T-cell (primary cell): ENCODE measurements at regions not wholly inside any gene's neighbourhood (a gene's known extent, or its start where the extent isn't known, plus 50 kb on each side); places are given as distances from the start of the nearest gene placed in this dataset.

Experiments used
- ATAC-seq, 4 experiments: fragments of 200-7000 bp in 3 of 4; fragments of 150-1000 bp in 1 of 4; cut with Tn5 transposase; replicated peaks in 1 of 4; 1 replicate in 3 of 4; 2 replicates in 1 of 4; pipeline ENCODE4 v1.10.0; 2021; ENCODE audit warnings: moderate library complexity in 3 of 4, mild to moderate bottlenecking in 2 of 4, moderate number of reproducible peaks in 1 of 4
- CTCF ChIA-PET, 2 donors: fragments of 300-600 bp; sonication (Branson Sonifier 250); formaldehyde crosslinking; loops; one replicate each; lab custom pipeline; 2022; ENCODE audit warnings: antibody characterized with exemption in 2 of 2; lab: Charles Lee
- POLR2A ChIA-PET, 2 donors: fragments of 300-600 bp; sonication (Branson Sonifier 250); formaldehyde crosslinking; loops; one replicate each; lab custom pipeline; 2022; ENCODE audit warnings: antibody characterized with exemption in 2 of 2; lab: Charles Lee
- DNase-seq, 35 experiments: peaks; one replicate each; pipeline versions ENCODE4 v3.0.0 to v3.0.0-alpha.2; 2013 to 2023
- H3K27ac ChIP-seq: one replicate; pipeline ENCODE4 v1.5.1; 2013; ENCODE audit warnings: low read length
- H3K27me3 ChIP-seq, 2 experiments: replicated peaks in 1 of 2; 1 replicate in 1 of 2; 2 replicates in 1 of 2; pipeline versions ENCODE4 v1.6.1 to v1.7.0; 2013; ENCODE audit warnings: low read length in 1 of 2, mixed read lengths in 1 of 2; ENCODE audit not compliant: control insufficient read depth in 2 of 2, insufficient read depth in 2 of 2; ENCODE audit errors: extremely low read depth in 1 of 2
- H3K36me3 ChIP-seq, 2 donors: 1 replicate in 1 of 2; 2 replicates in 1 of 2; pipeline versions ENCODE4 v1.6.1 to v1.7.0; 2013; ENCODE audit warnings: low read length in 1 of 2; ENCODE audit not compliant: control insufficient read depth in 2 of 2, insufficient read depth in 1 of 2; ENCODE audit errors: extremely low read depth in 1 of 2
- H3K4me1 ChIP-seq, 2 experiments: 1 replicate in 1 of 2; 2 replicates in 1 of 2; pipeline versions ENCODE4 v1.6.1 to v1.7.0; 2013; ENCODE audit warnings: low read length in 2 of 2, mixed read lengths in 1 of 2; ENCODE audit not compliant: insufficient read depth in 2 of 2, control insufficient read depth in 1 of 2; ENCODE audit errors: extremely low read depth in 1 of 2
- H3K4me3 ChIP-seq, 2 donors: 1 replicate in 1 of 2; 2 replicates in 1 of 2; pipeline versions ENCODE4 v1.5.1 to v1.7.0; 2013; ENCODE audit warnings: mild to moderate bottlenecking in 2 of 2, low read length in 1 of 2, moderate library complexity in 1 of 2; ENCODE audit not compliant: control insufficient read depth in 1 of 2; ENCODE audit errors: extremely low read depth in 1 of 2
- H3K9me3 ChIP-seq: 2 replicates; pipeline ENCODE4 v1.7.0; 2013
- H3K27ac Mint-ChIP-seq, 2 donors: one replicate each; pipeline ENCODE4 v1.8.0; 2020 to 2021; ENCODE audit warnings: mild to moderate bottlenecking in 2 of 2, mixed read lengths in 2 of 2
- H3K27me3 Mint-ChIP-seq, 2 donors: one replicate each; pipeline ENCODE4 v1.8.0; 2021 to 2022; ENCODE audit warnings: mixed read lengths in 2 of 2
- H3K36me3 Mint-ChIP-seq: one replicate; pipeline ENCODE4 v1.8.0; 2021; ENCODE audit warnings: mixed read lengths
- H3K4me1 Mint-ChIP-seq, 3 donors: one replicate each; pipeline ENCODE4 v1.8.0; 2020 to 2022; ENCODE audit warnings: mixed read lengths in 3 of 3, mild to moderate bottlenecking in 1 of 3
- H3K4me3 Mint-ChIP-seq, 3 donors: one replicate each; pipeline ENCODE4 v1.8.0; 2020 to 2022; ENCODE audit warnings: mild to moderate bottlenecking in 3 of 3, mixed read lengths in 3 of 3, moderate library complexity in 3 of 3
- H3K9me3 Mint-ChIP-seq, 3 donors: one replicate each; pipeline ENCODE4 v1.8.0; 2020 to 2022; ENCODE audit warnings: mixed read lengths in 3 of 3
- WGBS: methylation state at CpG from one replicate; pipeline ENCODE4 v1.1.5; 2013; ENCODE audit warnings: missing lambda C conversion rate; ENCODE audit not compliant: insufficient coverage; 5-methylcytosine and 5-hydroxymethylcytosine counted together

DNA sequence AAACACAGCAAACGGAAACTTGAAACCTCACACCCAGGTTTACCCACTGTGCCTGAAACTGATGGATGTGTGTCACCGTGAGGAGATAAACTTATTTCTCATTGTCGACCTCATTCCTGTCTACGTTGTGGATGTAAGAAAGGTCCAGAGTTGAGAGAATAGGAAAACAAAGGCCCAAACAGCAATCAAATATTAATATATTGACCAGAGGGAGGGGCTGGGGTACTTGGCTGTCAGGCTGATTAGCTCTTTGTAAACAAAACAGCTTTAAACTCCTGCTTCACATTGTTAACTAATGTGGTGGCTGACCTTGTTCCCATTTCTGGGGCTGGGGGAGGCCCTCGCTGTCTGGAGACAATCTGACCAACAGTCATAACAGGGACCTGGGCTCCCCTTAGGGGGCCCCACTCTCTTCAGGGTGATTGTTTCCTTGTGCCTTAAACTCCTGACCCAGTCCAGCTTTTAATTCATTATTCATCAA is 937.6 kb downstream of the MCTP2 start:
- no peaks in the 10 kb centered on the region for H3K36me3 Mint-ChIP-seq
- no peak overlapping the region for H3K27ac ChIP-seq
- peaks cover 0 to 2% of the 10 kb centered on the region in 2 experiments for H3K27me3 ChIP-seq
- no peaks in the 10 kb centered on the region for H3K9me3 ChIP-seq
- no CpG with 5 or more reads among the region's 5 CpGs for WGBS
- ChIA-PET CTCF (no interaction called here), POLR2A (no interaction called here)
- no peak overlapping the region for H3K27ac Mint-ChIP-seq
- H3K4me3 Mint-ChIP-seq: no peak overlapping the region
- ATAC-seq (no peak), DNase-seq (no peak)
- peaks cover 4 to 14% of the 10 kb centered on the region in 2 donors for H3K27me3 Mint-ChIP-seq
- peaks cover 4 to 15% (median 8%) of the 10 kb centered on the region in 3 donors for H3K9me3 Mint-ChIP-seq
- H3K4me3 ChIP-seq: no peak overlapping the region
- no peaks in the 10 kb centered on the region for H3K36me3 ChIP-seq
- no peaks in the 10 kb centered on the region for H3K4me1 Mint-ChIP-seq
- no peaks in the 10 kb centered on the region for H3K4me1 ChIP-seq

GRCh38 chr15:95169541-95170459 is 938.4 kb downstream of the MCTP2 start:
- no peak overlapping the region for H3K4me3 Mint-ChIP-seq
- peaks cover 4 to 14% of the 10 kb centered on the region in 2 donors for H3K27me3 Mint-ChIP-seq
- ChIA-PET CTCF (no interaction called here), POLR2A (no interaction called here)
- Histone ChIP-seq H3K36me3 (no peaks in the 10 kb centered on the region), H3K27ac (no peak overlapping the region), H3K4me3 (no peak overlapping the region), H3K9me3 (no peaks in the 10 kb centered on the region), H3K4me1 (no peaks in the 10 kb centered on the region), H3K27me3 (peaks cover 0 to 2% of the 10 kb centered on the region in 2 experiments)
- 75% methylated on average over 29 of the region's 31 CpGs for WGBS
- DNase-seq (no peak), ATAC-seq (no peak)
- H3K27ac Mint-ChIP-seq: no peak overlapping the region
- no peaks in the 10 kb centered on the region for H3K4me1 Mint-ChIP-seq
- H3K9me3 Mint-ChIP-seq: peaks cover 4 to 15% (median 8%) of the 10 kb centered on the region in 3 donors
- H3K36me3 Mint-ChIP-seq: no peaks in the 10 kb centered on the region

GRCh38 chr15:95170561-95171380 is 939.4 kb downstream of the MCTP2 start:
- H3K27me3 Mint-ChIP-seq: peaks cover 4 to 14% of the 10 kb centered on the region in 2 donors
- H3K36me3 Mint-ChIP-seq: no peaks in the 10 kb centered on the region
- Histone ChIP-seq H3K27ac (no peak overlapping the region), H3K9me3 (no peaks in the 10 kb centered on the region), H3K27me3 (peaks cover 0 to 2% of the 10 kb centered on the region in 2 experiments), H3K36me3 (no peaks in the 10 kb centered on the region), H3K4me3 (no peak overlapping the region), H3K4me1 (no peaks in the 10 kb centered on the region)
- H3K9me3 Mint-ChIP-seq: peaks cover 4 to 15% (median 8%) of the 10 kb centered on the region in 3 donors
- ChIA-PET POLR2A (no interaction called here), CTCF (no interaction called here)
- WGBS: 50% methylated on average over 2 of the region's 6 CpGs
- no peak overlapping the region for H3K4me3 Mint-ChIP-seq
- no peak overlapping the region for H3K27ac Mint-ChIP-seq
- H3K4me1 Mint-ChIP-seq: no peaks in the 10 kb centered on the region
- DNase-seq: no peak
- ATAC-seq: no peak

- H3K4me3 Mint-ChIP-seq: no peak overlapping the region
Measured at GRCh38 chr15:95171564-95171963, 940.2 kb downstream of the MCTP2 start.

DNA sequence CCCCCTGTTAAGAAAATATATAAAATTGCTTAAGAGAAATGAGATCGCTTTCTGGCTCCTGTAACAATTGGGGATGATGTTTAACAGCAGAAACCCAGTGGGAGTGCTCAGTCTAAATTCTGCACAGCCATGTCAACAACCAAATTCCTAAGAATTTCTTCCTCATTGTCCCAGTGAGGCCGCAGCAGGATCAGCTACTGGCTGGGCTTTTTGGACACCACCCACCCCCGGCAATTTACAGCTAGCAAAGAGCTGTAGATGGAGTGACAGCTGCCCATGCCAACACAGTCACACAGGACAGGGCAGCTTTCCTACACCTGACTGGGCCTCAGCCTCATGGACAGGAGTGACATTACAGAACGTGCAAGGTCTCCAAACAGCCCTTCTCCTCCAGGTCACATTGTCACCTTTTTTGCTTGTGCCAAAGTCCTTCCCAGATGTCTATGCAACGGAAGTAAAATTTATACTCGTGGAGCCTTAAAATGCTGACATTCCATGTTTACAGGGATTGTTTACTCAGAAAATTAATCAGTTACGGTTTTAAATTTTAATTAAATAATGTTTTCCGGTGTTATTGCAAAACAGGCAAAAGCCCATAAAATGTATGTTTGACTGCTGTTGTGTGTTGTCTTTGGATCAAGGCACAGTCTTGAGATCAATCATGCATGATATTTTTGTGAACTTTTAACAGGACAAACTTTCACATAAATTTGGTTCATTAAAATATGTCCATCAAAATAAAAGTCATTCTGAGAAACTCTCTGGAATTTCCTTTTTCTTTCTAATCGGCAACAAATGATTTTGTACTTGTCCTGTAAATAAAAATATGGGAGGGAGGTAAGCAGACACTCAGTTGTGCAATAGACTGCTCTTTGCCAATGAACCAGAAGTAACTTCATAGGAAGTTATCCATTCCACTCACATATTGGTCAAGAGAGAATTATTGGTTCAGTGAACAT is 943.2 kb downstream of the MCTP2 start:
- Histone ChIP-seq H3K9me3 (no peaks in the 10 kb centered on the region), H3K4me1 (no peaks in the 10 kb centered on the region), H3K36me3 (no peaks in the 10 kb centered on the region), H3K27ac (no peak overlapping the region), H3K27me3 (peaks cover 0 to 2% of the 10 kb centered on the region in 2 experiments), H3K4me3 (no peak overlapping the region)
- no peaks in the 10 kb centered on the region for H3K36me3 Mint-ChIP-seq
- H3K4me3 Mint-ChIP-seq: no peak overlapping the region
- DNase-seq: no peak
- 58% methylated on average over 3 of the region's 9 CpGs for WGBS
- no peaks in the 10 kb centered on the region for H3K4me1 Mint-ChIP-seq
- ATAC-seq: no peak
- H3K9me3 Mint-ChIP-seq: peaks cover 0 to 7% (median under 1%) of the 10 kb centered on the region in 3 donors
- H3K27me3 Mint-ChIP-seq: peaks cover 4 to 5% of the 10 kb centered on the region in 2 donors
- POLR2A ChIA-PET: no interaction called here
- CTCF ChIA-PET: no interaction called here
- no peak overlapping the region for H3K27ac Mint-ChIP-seq

More at GRCh38 chr15:95171564-95171963, 940.2 kb downstream of the MCTP2 start:
- H3K4me1 Mint-ChIP-seq: no peaks in the 10 kb centered on the region
- H3K4me3 ChIP-seq: no peak overlapping the region
- no peak overlapping the region for H3K27ac Mint-ChIP-seq
- no peaks in the 10 kb centered on the region for H3K4me1 ChIP-seq
- H3K36me3 ChIP-seq: no peaks in the 10 kb centered on the region
- no peak for DNase-seq
- ChIA-PET CTCF (no interaction called here), POLR2A (no interaction called here)
- peaks cover 4 to 9% (median 6%) of the 10 kb centered on the region in 3 donors for H3K9me3 Mint-ChIP-seq
- peaks cover 0 to 2% of the 10 kb centered on the region in 2 experiments for H3K27me3 ChIP-seq
- no peak for ATAC-seq
- H3K36me3 Mint-ChIP-seq: no peaks in the 10 kb centered on the region
- WGBS: 60% methylated on average over 1 of the region's 3 CpGs
- H3K27ac ChIP-seq: no peak overlapping the region
- peaks cover 4 to 14% of the 10 kb centered on the region in 2 donors for H3K27me3 Mint-ChIP-seq
- no peaks in the 10 kb centered on the region for H3K9me3 ChIP-seq
